SK-N-SH treated with all-trans-retinoic acid at 6 μM for 48 hours (cell line): ENCODE measurements at regions not wholly inside any gene's neighbourhood (a gene's known extent, or its start where the extent isn't known, plus 50 kb on each side); places are given as distances from the start of the nearest gene placed in this dataset.

Source experiments
- ATAC-seq: fragments of 200-7000 bp; cut with Tn5 transposase; 3 replicates; pipeline ENCODE4 v1.9.1; 2020; ENCODE audit warnings: mild to moderate bottlenecking, moderate library complexity
- ARNTL ChIP-seq: fragments of 450-650 bp; formaldehyde crosslinking; IDR thresholded peaks from 2 replicates; pipeline ENCODE4 v1.5.0; 2020; ENCODE audit warnings: low read depth, mild to moderate bottlenecking, moderate library complexity, borderline replicate concordance
- BACH2 ChIP-seq: fragments of 250-450 bp; sonication (Bioruptor Pico); IDR thresholded peaks from 2 replicates; pipeline ENCODE4 v1.9.0; 2021; ENCODE audit warnings: mild to moderate bottlenecking, borderline replicate concordance
- CREB5 ChIP-seq: fragments of 250-450 bp; sonication (Bioruptor Pico); IDR thresholded peaks from 2 replicates; pipeline ENCODE4 v1.5.1; 2020; ENCODE audit warnings: low read depth, mild to moderate bottlenecking, moderate library complexity
- CSDC2 ChIP-seq: fragments of 250-450 bp; sonication (Bioruptor Pico); IDR thresholded peaks from 2 replicates; pipeline ENCODE4 v1.5.0; 2020; ENCODE audit warnings: mild to moderate bottlenecking, moderate library complexity
- ESRRG ChIP-seq: fragments of 250-450 bp; sonication (Bioruptor Pico); IDR thresholded peaks from 2 replicates; pipeline ENCODE4 v1.6.1; 2021; ENCODE audit warnings: mild to moderate bottlenecking
- GLIS3 ChIP-seq: fragments of 250-450 bp; sonication (Bioruptor Pico); IDR thresholded peaks from 2 replicates; pipeline ENCODE4 v1.5.0; 2020; ENCODE audit warnings: mild to moderate bottlenecking, moderate library complexity
- ISL1 ChIP-seq: fragments of 250-450 bp; sonication (Bioruptor Pico); IDR thresholded peaks from 2 replicates; pipeline ENCODE4 v2.1.2; 2022; ENCODE audit warnings: mild to moderate bottlenecking, moderate library complexity
- OSR1 ChIP-seq: fragments of 250-450 bp; sonication (Bioruptor Pico); IDR thresholded peaks from 2 replicates; pipeline ENCODE4 v1.8.0; 2022; ENCODE audit warnings: moderate library complexity, mild to moderate bottlenecking, inconsistent platforms
- POU6F1 ChIP-seq: fragments of 250-450 bp; sonication (Bioruptor Pico); IDR thresholded peaks from 2 replicates; pipeline ENCODE4 v1.8.0; 2021; ENCODE audit warnings: low read depth, mild to moderate bottlenecking, moderate library complexity, borderline replicate concordance
- PPARA ChIP-seq: fragments of 250-450 bp; sonication (Bioruptor Pico); IDR thresholded peaks from 2 replicates; pipeline ENCODE4 v1.5.0; 2020; ENCODE audit warnings: mild to moderate bottlenecking, borderline replicate concordance
- SNAI2 ChIP-seq: fragments of 250-450 bp; sonication (Bioruptor Pico); IDR thresholded peaks from 2 replicates; pipeline ENCODE4 v1.5.0; 2020; ENCODE audit warnings: mild to moderate bottlenecking, moderate library complexity
- TCF4 ChIP-seq: fragments of 250-450 bp; sonication (Bioruptor Pico); IDR thresholded peaks from 2 replicates; pipeline ENCODE4 v1.8.0; 2021; ENCODE audit warnings: mild to moderate bottlenecking, moderate library complexity, borderline replicate concordance
- ZC3H10 ChIP-seq: fragments of 250-450 bp; sonication (Bioruptor Pico); IDR thresholded peaks from 2 replicates; pipeline ENCODE4 v1.5.1; 2021; ENCODE audit warnings: mild to moderate bottlenecking, moderate library complexity
- ZFP3 ChIP-seq: fragments of 250-450 bp; sonication (Bioruptor Pico); IDR thresholded peaks from 2 replicates; pipeline ENCODE4 v1.5.0; 2020; ENCODE audit warnings: mild to moderate bottlenecking, moderate library complexity
- ZFP30 ChIP-seq: fragments of 450-650 bp; formaldehyde crosslinking; IDR thresholded peaks from 2 replicates; pipeline ENCODE4 v1.5.0; 2022; ENCODE audit warnings: mild to moderate bottlenecking, moderate library complexity
- ZNF565 ChIP-seq: fragments of 450-650 bp; formaldehyde crosslinking; conservative IDR thresholded peaks from 2 replicates; pipeline ENCODE4 v1.5.0; 2020; ENCODE audit warnings: low read depth, mild to moderate bottlenecking, moderate library complexity
- ZNF70 ChIP-seq: fragments of 450-650 bp; formaldehyde crosslinking; IDR thresholded peaks from 2 replicates; pipeline ENCODE4 v1.5.0; 2020; ENCODE audit warnings: mild to moderate bottlenecking, moderate library complexity
- ZNF8 ChIP-seq: fragments of 450-650 bp; formaldehyde crosslinking; IDR thresholded peaks from 2 replicates; pipeline ENCODE4 v1.5.0; 2020; ENCODE audit warnings: mild to moderate bottlenecking, moderate library complexity
- TF ChIP-seq, protein P1 (sequence below): fragments of 250-450 bp; sonication (Bioruptor Pico); IDR thresholded peaks from 2 replicates; pipeline ENCODE4 v1.5.0; 2020; ENCODE audit warnings: mild to moderate bottlenecking, moderate library complexity
- TF ChIP-seq, protein P2 (sequence below): fragments of 250-450 bp; sonication (Bioruptor Pico); IDR thresholded peaks from 2 replicates; pipeline ENCODE4 v1.5.1; 2021; ENCODE audit warnings: mild to moderate bottlenecking, moderate library complexity

GRCh38 chr7:156479596-156479995 lies 161.0 kb upstream of the RNF32 start (continued):
- TF ChIP-seq CREB5 (no peak), ZFP3 (CRISPR knock-in tag) (no peak)

DNA sequence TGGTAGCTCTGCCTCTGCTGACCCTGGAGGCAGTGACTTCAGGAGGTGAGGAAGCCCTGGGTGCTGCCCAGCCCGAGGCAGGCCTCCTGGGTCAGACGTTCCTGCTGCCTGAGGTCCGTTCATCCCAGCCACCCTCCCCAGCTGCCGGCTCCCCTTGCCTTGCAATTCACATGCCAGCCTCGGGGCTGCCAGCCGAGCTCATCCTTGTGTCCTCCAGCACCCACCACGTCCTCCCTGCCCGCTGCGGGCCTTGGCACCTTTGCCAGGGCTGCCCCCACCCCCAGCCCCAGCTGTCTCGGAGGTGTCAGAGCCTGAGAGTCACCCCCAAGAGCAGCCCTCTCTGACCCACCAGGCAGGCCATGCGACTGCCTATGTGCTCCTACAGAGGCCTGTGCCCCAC lies 162.1 kb upstream of the RNF32 start:
- TF ChIP-seq SNAI2 (CRISPR knock-in tag), result no peak
- TF ChIP-seq ZFP3 (CRISPR knock-in tag), result no peak
- no peak for TF ChIP-seq ZNF8 (CRISPR knock-in tag)
- no peak for TF ChIP-seq OSR1 (CRISPR knock-in tag)
- no peak for TF ChIP-seq GLIS3 (CRISPR knock-in tag)
- no peak for TF ChIP-seq PPARA (CRISPR knock-in tag)
- no peak for TF ChIP-seq ZC3H10 (CRISPR knock-in tag)
- no peak for TF ChIP-seq ESRRG (CRISPR knock-in tag)
- TF ChIP-seq POU6F1 (CRISPR knock-in tag), result no peak
- no peak for TF ChIP-seq ZNF565 (CRISPR knock-in tag)
- TF ChIP-seq TCF4 (CRISPR knock-in tag), result no peak
- no peak for TF ChIP-seq ZNF70 (CRISPR knock-in tag)
- TF ChIP-seq, protein P1, sequence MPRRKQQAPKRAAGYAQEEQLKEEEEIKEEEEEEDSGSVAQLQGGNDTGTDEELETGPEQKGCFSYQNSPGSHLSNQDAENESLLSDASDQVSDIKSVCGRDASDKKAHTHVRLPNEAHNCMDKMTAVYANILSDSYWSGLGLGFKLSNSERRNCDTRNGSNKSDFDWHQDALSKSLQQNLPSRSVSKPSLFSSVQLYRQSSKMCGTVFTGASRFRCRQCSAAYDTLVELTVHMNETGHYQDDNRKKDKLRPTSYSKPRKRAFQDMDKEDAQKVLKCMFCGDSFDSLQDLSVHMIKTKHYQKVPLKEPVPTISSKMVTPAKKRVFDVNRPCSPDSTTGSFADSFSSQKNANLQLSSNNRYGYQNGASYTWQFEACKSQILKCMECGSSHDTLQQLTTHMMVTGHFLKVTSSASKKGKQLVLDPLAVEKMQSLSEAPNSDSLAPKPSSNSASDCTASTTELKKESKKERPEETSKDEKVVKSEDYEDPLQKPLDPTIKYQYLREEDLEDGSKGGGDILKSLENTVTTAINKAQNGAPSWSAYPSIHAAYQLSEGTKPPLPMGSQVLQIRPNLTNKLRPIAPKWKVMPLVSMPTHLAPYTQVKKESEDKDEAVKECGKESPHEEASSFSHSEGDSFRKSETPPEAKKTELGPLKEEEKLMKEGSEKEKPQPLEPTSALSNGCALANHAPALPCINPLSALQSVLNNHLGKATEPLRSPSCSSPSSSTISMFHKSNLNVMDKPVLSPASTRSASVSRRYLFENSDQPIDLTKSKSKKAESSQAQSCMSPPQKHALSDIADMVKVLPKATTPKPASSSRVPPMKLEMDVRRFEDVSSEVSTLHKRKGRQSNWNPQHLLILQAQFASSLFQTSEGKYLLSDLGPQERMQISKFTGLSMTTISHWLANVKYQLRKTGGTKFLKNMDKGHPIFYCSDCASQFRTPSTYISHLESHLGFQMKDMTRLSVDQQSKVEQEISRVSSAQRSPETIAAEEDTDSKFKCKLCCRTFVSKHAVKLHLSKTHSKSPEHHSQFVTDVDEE, result no peak
- no peak for TF ChIP-seq ISL1 (CRISPR knock-in tag)
- no peak for TF ChIP-seq ZFP30 (CRISPR knock-in tag)
- TF ChIP-seq, protein P2, sequence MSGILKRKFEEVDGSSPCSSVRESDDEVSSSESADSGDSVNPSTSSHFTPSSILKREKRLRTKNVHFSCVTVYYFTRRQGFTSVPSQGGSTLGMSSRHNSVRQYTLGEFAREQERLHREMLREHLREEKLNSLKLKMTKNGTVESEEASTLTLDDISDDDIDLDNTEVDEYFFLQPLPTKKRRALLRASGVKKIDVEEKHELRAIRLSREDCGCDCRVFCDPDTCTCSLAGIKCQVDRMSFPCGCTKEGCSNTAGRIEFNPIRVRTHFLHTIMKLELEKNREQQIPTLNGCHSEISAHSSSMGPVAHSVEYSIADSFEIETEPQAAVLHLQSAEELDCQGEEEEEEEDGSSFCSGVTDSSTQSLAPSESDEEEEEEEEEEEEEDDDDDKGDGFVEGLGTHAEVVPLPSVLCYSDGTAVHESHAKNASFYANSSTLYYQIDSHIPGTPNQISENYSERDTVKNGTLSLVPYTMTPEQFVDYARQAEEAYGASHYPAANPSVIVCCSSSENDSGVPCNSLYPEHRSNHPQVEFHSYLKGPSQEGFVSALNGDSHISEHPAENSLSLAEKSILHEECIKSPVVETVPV (CRISPR knock-in tag), result no peak
- TF ChIP-seq CSDC2 (CRISPR knock-in tag), result no peak
- no peak for TF ChIP-seq ARNTL
- no peak; the same call in 2 of the 3 replicates for ATAC-seq

DNA sequence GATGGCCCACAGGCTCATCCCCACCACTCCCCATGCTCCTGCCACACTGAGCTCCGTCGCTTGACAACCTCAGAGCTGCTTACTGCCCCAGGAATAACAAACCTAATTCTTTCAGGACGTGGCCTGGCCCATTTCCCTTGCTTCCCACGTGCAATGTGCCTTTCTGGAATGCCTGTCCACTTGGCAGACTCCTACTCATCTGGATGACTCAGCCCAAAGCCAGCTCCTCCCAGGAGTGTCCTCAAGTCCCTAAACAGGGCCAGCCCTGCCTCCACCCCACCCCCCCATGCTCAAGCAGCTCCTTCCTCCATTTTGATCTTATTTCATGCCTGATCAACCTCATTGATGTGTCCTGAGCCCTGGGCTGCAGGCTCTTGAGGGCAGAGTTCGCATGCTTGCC lies 164.9 kb upstream of the RNF32 start:
- ATAC-seq, result no peak; the same call in 2 of the 3 replicates
- TF ChIP-seq, protein P2 (CRISPR knock-in tag), result no peak
- TF ChIP-seq SNAI2 (CRISPR knock-in tag) (no peak), CSDC2 (CRISPR knock-in tag) (no peak), ZNF565 (CRISPR knock-in tag) (no peak), ZNF8 (CRISPR knock-in tag) (no peak), ESRRG (CRISPR knock-in tag) (no peak)

GRCh38 chr7:156475179-156475578 lies 165.4 kb upstream of the RNF32 start:
- ATAC-seq, result no peak; the same call in 2 of the 3 replicates
- TF ChIP-seq ZFP30 (CRISPR knock-in tag) (no peak), BACH2 (CRISPR knock-in tag) (no peak)
